Kidney (tissue), 13 donors: ENCODE measurements at regions not wholly inside any gene's neighbourhood (a gene's known extent, or its start where the extent isn't known, plus 50 kb on each side); places are given as distances from the start of the nearest gene placed in this dataset.

Experiments used
- DNase-seq, 5 donors: peaks; one replicate each; pipeline ENCODE4 v3.0.0-alpha.2; 2013 to 2020
- FAIRE-seq: peaks from 2 replicates; lab custom pipeline; 2012; peaks lifted over from hg19 to GRCh38; lab: Jason Lieb, UNC
- H3K27ac ChIP-seq, 2 donors: one replicate each; pipeline ENCODE4 v1.7.0; 2013; ENCODE audit warnings: low read depth in 2 of 2, low read length in 2 of 2, inconsistent platforms in 1 of 2
- H3K27me3 ChIP-seq: one replicate; pipeline ENCODE4 v1.7.1; 2013; ENCODE audit warnings: low read length, inconsistent platforms; ENCODE audit not compliant: control insufficient read depth, insufficient read depth
- H3K36me3 ChIP-seq, 3 donors: one replicate each; pipeline versions ENCODE4 v1.7.0 to v1.7.1; 2013; ENCODE audit warnings: low read length in 3 of 3, control low read depth in 1 of 3, inconsistent platforms in 1 of 3; ENCODE audit not compliant: insufficient read depth in 3 of 3, control insufficient read depth in 2 of 3
- H3K4me1 ChIP-seq, 3 donors: one replicate each; pipeline versions ENCODE4 v1.7.0 to v1.7.1; 2013; ENCODE audit warnings: low read length in 3 of 3, inconsistent platforms in 1 of 3, low read depth in 1 of 3; ENCODE audit not compliant: control insufficient read depth in 2 of 3, insufficient read depth in 2 of 3
- H3K4me3 ChIP-seq, 3 donors: one replicate each; pipeline versions ENCODE4 v1.7.0 to v1.8.1; 2013; ENCODE audit warnings: low read length in 3 of 3, control low read depth in 1 of 3, inconsistent platforms in 1 of 3
- H3K9ac ChIP-seq, 3 donors: one replicate each; pipeline versions ENCODE4 v1.7.0 to v1.7.1; 2013; ENCODE audit warnings: low read length in 3 of 3, control low read depth in 1 of 3, inconsistent platforms in 1 of 3
- H3K9me3 ChIP-seq, 3 donors: one replicate each; pipeline versions ENCODE4 v1.7.0 to v1.7.1; 2013; ENCODE audit warnings: low read length in 3 of 3, control low read depth in 1 of 3, inconsistent platforms in 1 of 3; ENCODE audit not compliant: control insufficient read depth in 2 of 3, insufficient read depth in 1 of 3
- CTCF ChIP-seq: IDR thresholded peaks from 3 replicates; pipeline ENCODE4 v1.5.1; 2012; ENCODE audit warnings: mild to moderate bottlenecking, moderate library complexity, borderline replicate concordance; ENCODE audit not compliant: insufficient read depth; ENCODE audit errors: extremely low read depth
- intact Hi-C: fragments of 100-400 bp; cut with DNase I; formaldehyde crosslinking; loops from one replicate; pipeline ENCODE4 v1.11.1; 2022
- donor health status: control.
- donor health status: control.
- donor health status: control.
- donor health status: control.
- donor health status: control.
- donor health status: DM: yes; HTN: yes; CAD: no.
- donor health status: Normal renal cell carcinoma (clear cell type).

- Histone ChIP-seq H3K36me3 (no peaks in the 10 kb centered on the region), H3K27me3 (no peaks in the 10 kb centered on the region), H3K4me3 (no peak overlapping the region), H3K9ac (no peak overlapping the region), H3K4me1 (no peaks in the 10 kb centered on the region), H3K27ac (no peak overlapping the region), H3K9me3 (no peaks in the 10 kb centered on the region)
- no peak for DNase-seq
- FAIRE-seq: no peak
- intact Hi-C loops: no loop called here
- TF ChIP-seq CTCF: no peak
These were observed 102.3 kb downstream of the SLC25A46 start for GRCh38 chr5:110841137-110841536.

- Histone ChIP-seq H3K9ac (no peak overlapping the region), H3K4me1 (no peaks in the 10 kb centered on the region), H3K36me3 (no peaks in the 10 kb centered on the region), H3K27me3 (no peaks in the 10 kb centered on the region), H3K9me3 (no peaks in the 10 kb centered on the region), H3K4me3 (no peak overlapping the region), H3K27ac (no peak overlapping the region)
- no peak for TF ChIP-seq CTCF
- FAIRE-seq (no peak), DNase-seq (no peak)
- intact Hi-C loops: no loop called here
These were observed 104.1 kb downstream of the SLC25A46 start for GRCh38 chr5:110842948-110843347.

- no peak for TF ChIP-seq CTCF
- H3K4me1 ChIP-seq: no peaks in the 10 kb centered on the region
- FAIRE-seq (no peak), DNase-seq (no peak)
- no peak overlapping the region for H3K9ac ChIP-seq
- no peak overlapping the region for H3K27ac ChIP-seq
- H3K36me3 ChIP-seq: no peaks in the 10 kb centered on the region
- H3K27me3 ChIP-seq: no peaks in the 10 kb centered on the region
- intact Hi-C loops: no loop called here
- no peak overlapping the region for H3K4me3 ChIP-seq
- no peaks in the 10 kb centered on the region for H3K9me3 ChIP-seq
These were observed 105.4 kb downstream of the SLC25A46 start for GRCh38 chr5:110844251-110844650.

- no peaks in the 10 kb centered on the region for H3K4me1 ChIP-seq
- no peak overlapping the region for H3K9ac ChIP-seq
- H3K4me3 ChIP-seq: no peak overlapping the region
- no peaks in the 10 kb centered on the region for H3K27me3 ChIP-seq
- no peaks in the 10 kb centered on the region for H3K36me3 ChIP-seq
- TF ChIP-seq CTCF: no peak
- intact Hi-C loops: no loop called here
- H3K9me3 ChIP-seq: no peaks in the 10 kb centered on the region
- no peak overlapping the region for H3K27ac ChIP-seq
- DNase-seq (no peak), FAIRE-seq (no peak)
These were observed 107.7 kb downstream of the SLC25A46 start for GRCh38 chr5:110846398-110847001.
